ENCODE measurements at regions not wholly inside any gene's neighbourhood (a gene's known extent, or its start where the extent isn't known, plus 50 kb on each side); places are given as distances from the start of the nearest gene placed in this dataset.

GRCh38 chr12:87469295-87469694 is 559.9 kb downstream of the C12orf50 start:
- H3K9ac ChIP-seq (ENCODE audit: low read length in 5 of 5), result no peak overlapping the region
- no peak overlapping the region for H3K27ac ChIP-seq (ENCODE audit: low read depth, low read length)
- no peaks in the 10 kb centered on the region for H3K36me3 ChIP-seq (ENCODE audit: control insufficient read depth in 5 of 5, insufficient read depth in 5 of 5, low read length in 5 of 5)
- H3K27me3 ChIP-seq (ENCODE audit: control insufficient read depth in 5 of 5, insufficient read depth in 4 of 5, low read length in 5 of 5), result no peaks in the 10 kb centered on the region
- no peaks in the 10 kb centered on the region for H3K9me3 ChIP-seq (ENCODE audit: control insufficient read depth in 5 of 5, low read length in 5 of 5)
- no peak overlapping the region for H3K4me3 ChIP-seq (ENCODE audit: low read depth in 1 of 5, low read length in 5 of 5)
- peaks cover 0 to 6% (median 0%) of the 10 kb centered on the region in 5 donors for H3K4me1 ChIP-seq (ENCODE audit: control insufficient read depth in 5 of 5, insufficient read depth in 5 of 5, low read length in 5 of 5)

- Histone ChIP-seq H3K4me1 (ENCODE audit: control insufficient read depth in 5 of 5, insufficient read depth in 5 of 5, low read length in 5 of 5) (peaks cover 0 to 6% (median 0%) of the 10 kb centered on the region in 5 donors), H3K27ac (ENCODE audit: low read depth, low read length) (no peak overlapping the region), H3K36me3 (ENCODE audit: control insufficient read depth in 5 of 5, insufficient read depth in 5 of 5, low read length in 5 of 5) (no peaks in the 10 kb centered on the region), H3K4me3 (ENCODE audit: low read depth in 1 of 5, low read length in 5 of 5) (no peak overlapping the region), H3K9me3 (ENCODE audit: control insufficient read depth in 5 of 5, low read length in 5 of 5) (no peaks in the 10 kb centered on the region), H3K9ac (ENCODE audit: low read length in 5 of 5) (no peak overlapping the region), H3K27me3 (ENCODE audit: control insufficient read depth in 5 of 5, insufficient read depth in 4 of 5, low read length in 5 of 5) (no peaks in the 10 kb centered on the region)
Observed at GRCh38 chr12:87467936-87468335, 561.3 kb downstream of the C12orf50 start.

GRCh38 chr12:87464565-87464964 is 564.6 kb downstream of the C12orf50 start:
- Histone ChIP-seq H3K9me3 (ENCODE audit: control insufficient read depth in 5 of 5, low read length in 5 of 5) (no peaks in the 10 kb centered on the region), H3K9ac (ENCODE audit: low read length in 5 of 5) (no peak overlapping the region), H3K4me1 (ENCODE audit: control insufficient read depth in 5 of 5, insufficient read depth in 5 of 5, low read length in 5 of 5) (no peaks in the 10 kb centered on the region), H3K27ac (ENCODE audit: low read depth, low read length) (no peak overlapping the region), H3K4me3 (ENCODE audit: low read depth in 1 of 5, low read length in 5 of 5) (no peak overlapping the region), H3K36me3 (ENCODE audit: control insufficient read depth in 5 of 5, insufficient read depth in 5 of 5, low read length in 5 of 5) (no peaks in the 10 kb centered on the region), H3K27me3 (ENCODE audit: control insufficient read depth in 5 of 5, insufficient read depth in 4 of 5, low read length in 5 of 5) (no peaks in the 10 kb centered on the region)

- Histone ChIP-seq H3K4me1 (ENCODE audit: control insufficient read depth in 5 of 5, insufficient read depth in 5 of 5, low read length in 5 of 5) (no peaks in the 10 kb centered on the region), H3K4me3 (ENCODE audit: low read depth in 1 of 5, low read length in 5 of 5) (no peak overlapping the region), H3K27ac (ENCODE audit: low read depth, low read length) (no peak overlapping the region), H3K9me3 (ENCODE audit: control insufficient read depth in 5 of 5, low read length in 5 of 5) (no peaks in the 10 kb centered on the region), H3K9ac (ENCODE audit: low read length in 5 of 5) (no peak overlapping the region), H3K27me3 (ENCODE audit: control insufficient read depth in 5 of 5, insufficient read depth in 4 of 5, low read length in 5 of 5) (no peaks in the 10 kb centered on the region), H3K36me3 (ENCODE audit: control insufficient read depth in 5 of 5, insufficient read depth in 5 of 5, low read length in 5 of 5) (no peaks in the 10 kb centered on the region)
Observed at GRCh38 chr12:87444039-87444438, 585.2 kb downstream of the C12orf50 start.

- Histone ChIP-seq H3K27ac (ENCODE audit: low read depth, low read length) (no peak overlapping the region), H3K9me3 (ENCODE audit: control insufficient read depth in 5 of 5, low read length in 5 of 5) (no peaks in the 10 kb centered on the region), H3K27me3 (ENCODE audit: control insufficient read depth in 5 of 5, insufficient read depth in 4 of 5, low read length in 5 of 5) (no peaks in the 10 kb centered on the region), H3K9ac (ENCODE audit: low read length in 5 of 5) (no peak overlapping the region), H3K36me3 (ENCODE audit: control insufficient read depth in 5 of 5, insufficient read depth in 5 of 5, low read length in 5 of 5) (no peaks in the 10 kb centered on the region), H3K4me3 (ENCODE audit: low read depth in 1 of 5, low read length in 5 of 5) (no peak overlapping the region), H3K4me1 (ENCODE audit: control insufficient read depth in 5 of 5, insufficient read depth in 5 of 5, low read length in 5 of 5) (no peaks in the 10 kb centered on the region)
Observed at GRCh38 chr12:87441511-87441910, 587.7 kb downstream of the C12orf50 start.

- no peaks in the 10 kb centered on the region for H3K4me1 ChIP-seq (ENCODE audit: control insufficient read depth in 5 of 5, insufficient read depth in 5 of 5, low read length in 5 of 5)
- H3K4me3 ChIP-seq (ENCODE audit: low read depth in 1 of 5, low read length in 5 of 5), result no peak overlapping the region
- H3K9ac ChIP-seq (ENCODE audit: low read length in 5 of 5), result no peak overlapping the region
- H3K27me3 ChIP-seq (ENCODE audit: control insufficient read depth in 5 of 5, insufficient read depth in 4 of 5, low read length in 5 of 5), result no peaks in the 10 kb centered on the region
- H3K27ac ChIP-seq (ENCODE audit: low read depth, low read length), result no peak overlapping the region
- H3K36me3 ChIP-seq (ENCODE audit: control insufficient read depth in 5 of 5, insufficient read depth in 5 of 5, low read length in 5 of 5), result no peaks in the 10 kb centered on the region
- H3K9me3 ChIP-seq (ENCODE audit: control insufficient read depth in 5 of 5, low read length in 5 of 5), result no peaks in the 10 kb centered on the region
Observed at GRCh38 chr12:87439990-87440827, 589.0 kb downstream of the C12orf50 start.

GRCh38 chr12:87430444-87430843 is 598.8 kb downstream of the C12orf50 start:
- Histone ChIP-seq H3K4me1 (ENCODE audit: control insufficient read depth in 5 of 5, insufficient read depth in 5 of 5, low read length in 5 of 5) (no peaks in the 10 kb centered on the region), H3K4me3 (ENCODE audit: low read depth in 1 of 5, low read length in 5 of 5) (no peak overlapping the region), H3K36me3 (ENCODE audit: control insufficient read depth in 5 of 5, insufficient read depth in 5 of 5, low read length in 5 of 5) (no peaks in the 10 kb centered on the region), H3K27me3 (ENCODE audit: control insufficient read depth in 5 of 5, insufficient read depth in 4 of 5, low read length in 5 of 5) (no peaks in the 10 kb centered on the region), H3K9me3 (ENCODE audit: control insufficient read depth in 5 of 5, low read length in 5 of 5) (peaks cover 0 to 4% (median 3%) of the 10 kb centered on the region in 5 donors), H3K9ac (ENCODE audit: low read length in 5 of 5) (no peak overlapping the region), H3K27ac (ENCODE audit: low read depth, low read length) (no peak overlapping the region)

- Histone ChIP-seq H3K4me3 (ENCODE audit: low read depth in 1 of 5, low read length in 5 of 5) (no peak overlapping the region), H3K36me3 (ENCODE audit: control insufficient read depth in 5 of 5, insufficient read depth in 5 of 5, low read length in 5 of 5) (no peaks in the 10 kb centered on the region), H3K4me1 (ENCODE audit: control insufficient read depth in 5 of 5, insufficient read depth in 5 of 5, low read length in 5 of 5) (no peaks in the 10 kb centered on the region), H3K9ac (ENCODE audit: low read length in 5 of 5) (no peak overlapping the region), H3K27ac (ENCODE audit: low read depth, low read length) (no peak overlapping the region), H3K9me3 (ENCODE audit: control insufficient read depth in 5 of 5, low read length in 5 of 5) (peaks cover 0 to 4% (median 3%) of the 10 kb centered on the region in 5 donors), H3K27me3 (ENCODE audit: control insufficient read depth in 5 of 5, insufficient read depth in 4 of 5, low read length in 5 of 5) (no peaks in the 10 kb centered on the region)
Observed at GRCh38 chr12:87428701-87429277, 600.4 kb downstream of the C12orf50 start.

GRCh38 chr12:87427770-87428169 is 601.4 kb downstream of the C12orf50 start:
- Histone ChIP-seq H3K9me3 (ENCODE audit: control insufficient read depth in 5 of 5, low read length in 5 of 5) (peaks cover 0 to 4% (median 3%) of the 10 kb centered on the region in 5 donors), H3K27ac (ENCODE audit: low read depth, low read length) (no peak overlapping the region), H3K9ac (ENCODE audit: low read length in 5 of 5) (no peak overlapping the region), H3K27me3 (ENCODE audit: control insufficient read depth in 5 of 5, insufficient read depth in 4 of 5, low read length in 5 of 5) (no peaks in the 10 kb centered on the region), H3K4me1 (ENCODE audit: control insufficient read depth in 5 of 5, insufficient read depth in 5 of 5, low read length in 5 of 5) (no peaks in the 10 kb centered on the region), H3K36me3 (ENCODE audit: control insufficient read depth in 5 of 5, insufficient read depth in 5 of 5, low read length in 5 of 5) (no peaks in the 10 kb centered on the region), H3K4me3 (ENCODE audit: low read depth in 1 of 5, low read length in 5 of 5) (no peak overlapping the region)

- no peaks in the 10 kb centered on the region for H3K4me1 ChIP-seq (ENCODE audit: control insufficient read depth in 5 of 5, insufficient read depth in 5 of 5, low read length in 5 of 5)
- H3K9me3 ChIP-seq (ENCODE audit: control insufficient read depth in 5 of 5, low read length in 5 of 5), result peaks cover 0 to 5% (median 3%) of the 10 kb centered on the region in 5 donors
Observed at GRCh38 chr12:87425942-87426554, 603.2 kb downstream of the C12orf50 start.

More at GRCh38 chr12:87425942-87426554, 603.2 kb downstream of the C12orf50 start:
- Histone ChIP-seq H3K4me3 (ENCODE audit: low read depth in 1 of 5, low read length in 5 of 5) (no peak overlapping the region), H3K36me3 (ENCODE audit: control insufficient read depth in 5 of 5, insufficient read depth in 5 of 5, low read length in 5 of 5) (no peaks in the 10 kb centered on the region), H3K27ac (ENCODE audit: low read depth, low read length) (no peak overlapping the region), H3K27me3 (ENCODE audit: control insufficient read depth in 5 of 5, insufficient read depth in 4 of 5, low read length in 5 of 5) (no peaks in the 10 kb centered on the region), H3K9ac (ENCODE audit: low read length in 5 of 5) (no peak overlapping the region)
